Stimulated activated CD4-positive, alpha-beta T cell treated with anti-CD3 and anti-CD28 coated beads, Interleukin-2, amount 100 ng/mL, for 24 hours (primary cell): ENCODE measurements at regions not wholly inside any gene's neighbourhood (a gene's known extent, or its start where the extent isn't known, plus 50 kb on each side); places are given as distances from the start of the nearest gene placed in this dataset.

Experiments
- DNase-seq, 2 donors: peaks; one replicate each; pipeline ENCODE4 v3.0.0-alpha.2; 2020

DNA sequence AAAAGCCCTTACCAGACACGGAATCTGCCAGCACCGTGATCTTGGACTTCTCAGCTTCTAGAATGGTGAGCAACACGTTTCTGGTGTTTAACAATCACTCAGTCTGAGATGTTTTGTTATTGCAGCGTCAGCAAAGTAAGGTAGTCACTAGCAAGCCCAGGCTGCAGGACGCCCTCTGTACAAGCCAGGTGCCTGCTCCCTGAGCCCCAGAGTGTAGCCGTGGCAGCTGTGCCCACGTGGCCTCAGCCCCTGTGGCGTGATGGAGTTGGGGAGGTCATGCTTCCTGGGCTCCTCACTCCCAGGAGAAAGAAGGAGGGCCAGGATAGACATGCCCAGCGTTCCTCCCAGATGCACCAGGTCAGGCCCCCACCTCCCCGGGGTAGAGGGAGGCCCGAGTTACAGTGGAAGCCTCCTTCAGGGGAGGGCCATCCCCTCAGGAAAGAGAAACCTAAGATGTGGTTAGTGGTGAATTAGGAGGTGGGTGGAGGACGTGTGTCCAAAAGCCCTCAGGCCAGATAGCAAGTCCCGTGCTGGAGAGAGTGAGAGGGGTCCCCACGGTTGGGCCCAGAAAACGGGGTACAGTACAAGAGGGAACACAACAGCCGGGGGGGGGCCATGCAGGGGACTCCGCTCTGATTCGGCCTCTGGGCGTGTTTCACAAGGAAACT, 169.6 kb upstream of the SOX1 start:
- no peak for DNase-seq

GRCh38 chr13:111897846-111898215, 169.1 kb upstream of the SOX1 start:
- no peak for DNase-seq

DNA sequence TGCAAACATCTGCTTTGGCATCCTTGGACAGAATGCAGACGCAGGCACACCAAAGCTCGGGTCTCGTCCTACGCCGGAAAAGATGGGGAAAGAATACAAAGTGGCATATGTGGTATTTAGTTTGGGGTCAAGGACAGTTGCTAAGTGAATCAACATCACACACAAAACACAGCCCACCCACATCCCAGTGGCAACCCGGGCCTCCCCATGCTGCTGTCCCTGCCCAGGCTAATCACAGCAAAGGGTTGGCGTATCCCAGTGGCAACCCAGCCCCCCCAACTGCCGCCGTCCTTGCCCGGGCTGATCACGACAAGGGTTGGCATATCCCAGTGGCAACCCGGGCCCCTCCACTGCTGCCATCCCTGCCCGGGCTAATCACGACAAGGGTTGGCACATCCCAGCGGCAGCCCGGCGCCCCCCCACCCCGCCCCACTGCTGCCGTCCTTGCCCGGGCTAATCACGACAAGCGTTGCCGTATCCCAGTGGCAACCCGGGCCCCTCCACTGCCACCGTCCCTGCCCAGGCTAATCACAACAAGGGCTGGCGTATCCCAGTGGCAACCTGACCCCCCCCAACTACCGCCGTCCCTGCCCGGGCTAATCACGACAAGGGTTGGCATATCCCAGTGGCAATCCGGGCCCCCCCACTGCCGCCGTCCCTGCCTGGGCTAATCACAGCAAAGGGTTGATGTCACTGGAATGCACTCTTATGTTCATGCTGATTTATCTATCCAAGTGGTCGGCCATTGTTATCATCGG, 167.8 kb upstream of the SOX1 start:
- no peak for DNase-seq

DNA sequence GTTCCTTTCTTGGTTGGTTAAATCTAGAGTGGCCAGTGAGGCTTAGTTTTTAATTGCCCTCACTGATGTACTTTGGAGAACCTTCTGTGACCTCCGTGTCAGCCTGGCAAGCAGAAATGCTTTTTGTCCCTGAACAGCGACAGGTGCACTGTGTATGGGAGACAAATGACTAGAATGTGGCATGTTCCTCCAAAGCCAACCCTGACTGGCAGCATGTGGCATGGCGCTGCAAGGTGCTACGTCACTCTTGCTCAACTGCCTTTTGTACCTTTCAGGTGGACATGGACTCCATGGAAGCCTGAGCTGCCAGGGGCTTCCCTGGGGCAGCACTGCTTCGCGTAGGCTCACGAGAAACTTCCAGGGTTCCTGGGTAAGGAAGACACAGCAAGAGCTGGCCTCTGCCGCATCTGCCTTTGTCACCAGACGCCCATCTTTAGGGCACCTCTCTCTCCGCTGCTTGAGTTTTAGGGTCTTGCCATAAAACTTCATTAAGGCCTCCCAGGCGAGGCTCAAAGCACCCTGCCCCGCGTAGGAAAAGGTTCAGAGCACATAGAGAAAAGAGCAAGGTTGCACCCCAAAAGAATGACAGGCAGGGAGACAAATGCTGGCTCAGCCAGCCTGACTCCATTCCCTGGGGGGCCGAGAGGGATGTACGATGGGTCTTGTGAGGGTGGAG, 167.1 kb upstream of the SOX1 start:
- DNase-seq = no peak

GRCh38 chr13:111900390-111901131, 166.4 kb upstream of the SOX1 start:
- DNase-seq = no peak

DNA sequence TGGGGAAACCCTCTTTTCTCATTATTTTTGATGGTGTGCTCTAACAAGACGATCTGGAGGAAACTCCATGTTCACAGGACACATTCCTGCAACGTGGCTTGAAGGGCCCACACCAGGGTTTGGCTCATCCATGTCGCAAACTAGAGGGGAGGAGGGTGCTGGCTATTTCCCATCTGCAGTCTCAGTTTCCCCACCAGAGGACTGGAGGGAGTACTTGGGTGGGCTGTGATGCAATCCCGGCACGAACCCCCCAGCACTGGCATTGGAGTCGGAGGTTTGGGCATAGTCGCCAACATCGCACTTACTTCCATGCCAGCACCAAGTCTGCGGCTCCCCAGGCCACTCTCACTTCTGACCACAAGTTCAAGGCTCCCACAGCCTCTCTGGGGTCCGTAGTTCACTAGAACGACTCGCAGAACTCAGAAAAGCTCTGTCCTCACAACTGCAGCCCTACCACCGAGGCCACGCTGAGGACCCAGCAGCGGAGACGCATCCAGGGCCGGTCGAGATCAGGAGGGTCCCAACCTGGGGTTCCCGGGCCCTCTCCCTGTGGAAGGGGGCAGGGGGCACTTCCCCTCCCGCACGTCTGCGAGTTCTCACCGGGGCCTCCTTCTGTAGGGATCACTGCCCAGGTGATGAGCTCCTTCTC, 165.6 kb upstream of the SOX1 start:
- no peak for DNase-seq

GRCh38 chr13:111902726-111903125, 164.2 kb upstream of the SOX1 start:
- DNase-seq = no peak

DNA sequence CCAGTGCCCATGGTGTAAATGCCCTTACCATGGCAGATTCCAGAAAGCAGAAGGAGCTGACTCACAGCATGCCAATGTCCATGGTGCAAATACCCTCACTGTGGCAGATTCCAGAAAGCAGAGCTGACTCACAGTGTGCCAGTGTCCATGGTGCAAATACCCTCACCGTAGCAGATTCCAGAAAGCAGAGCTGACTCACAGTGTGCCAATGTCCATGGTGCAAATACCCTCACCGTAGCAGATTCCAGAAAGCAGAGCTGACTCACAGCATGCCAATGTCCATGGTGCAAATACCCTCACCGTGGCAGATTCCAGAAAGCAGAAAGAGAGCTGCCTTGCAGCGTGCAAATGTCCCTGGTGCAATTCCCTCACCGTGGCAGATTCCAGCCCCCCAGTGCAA, 163.8 kb upstream of the SOX1 start:
- no peak for DNase-seq

DNA sequence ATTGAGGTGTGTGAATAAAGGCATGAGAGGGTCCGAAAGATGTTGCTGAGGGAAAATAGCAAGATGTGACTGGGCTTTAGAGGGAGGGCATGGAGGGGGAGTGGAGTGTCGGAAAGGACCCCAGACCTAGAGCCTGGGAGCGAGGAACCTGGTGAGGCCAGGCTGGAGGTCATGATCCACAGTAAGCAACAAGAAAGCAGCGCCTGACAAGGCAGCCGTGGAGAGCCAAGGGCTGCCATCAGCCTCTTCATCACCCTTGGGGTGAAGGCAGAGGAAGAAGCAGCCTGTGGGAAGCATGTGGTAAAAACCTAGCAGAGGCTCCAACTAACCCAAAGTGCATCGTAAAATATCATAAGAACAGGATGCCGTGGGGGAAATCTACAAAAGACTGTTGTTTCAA, 162.8 kb upstream of the SOX1 start:
- peak in 1 of 2 donors; percentile 4 for DNase-seq

GRCh38 chr13:111904701-111905608, 162.0 kb upstream of the SOX1 start:
- DNase-seq = peak in 1 of 2 donors; percentile 5

- DNase-seq = no peak
Measured at GRCh38 chr13:111905609-111905945, 161.4 kb upstream of the SOX1 start.

DNA sequence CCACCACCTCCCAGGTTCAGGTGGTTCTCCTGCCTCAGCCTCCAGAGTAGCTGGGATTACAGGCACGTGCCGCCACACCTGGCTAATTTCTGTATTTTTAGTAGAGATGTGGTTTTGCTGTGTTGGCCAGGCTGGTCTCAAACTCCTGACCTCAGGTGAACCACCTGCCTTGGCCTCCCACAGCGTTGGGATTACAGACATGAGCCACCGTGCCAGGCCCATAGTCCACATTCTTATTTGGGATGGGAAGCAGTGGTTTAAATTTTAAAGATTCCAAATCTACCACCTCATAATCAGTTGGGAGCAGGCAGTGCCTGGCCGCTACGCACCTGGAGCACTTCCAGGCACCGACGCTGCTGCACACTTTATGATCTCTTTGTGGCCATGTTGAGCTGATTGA, 160.6 kb upstream of the SOX1 start:
- no peak for DNase-seq

GRCh38 chr13:111906816-111907215, 160.1 kb upstream of the SOX1 start:
- peak in 1 of 2 donors; percentile 5 for DNase-seq

DNA sequence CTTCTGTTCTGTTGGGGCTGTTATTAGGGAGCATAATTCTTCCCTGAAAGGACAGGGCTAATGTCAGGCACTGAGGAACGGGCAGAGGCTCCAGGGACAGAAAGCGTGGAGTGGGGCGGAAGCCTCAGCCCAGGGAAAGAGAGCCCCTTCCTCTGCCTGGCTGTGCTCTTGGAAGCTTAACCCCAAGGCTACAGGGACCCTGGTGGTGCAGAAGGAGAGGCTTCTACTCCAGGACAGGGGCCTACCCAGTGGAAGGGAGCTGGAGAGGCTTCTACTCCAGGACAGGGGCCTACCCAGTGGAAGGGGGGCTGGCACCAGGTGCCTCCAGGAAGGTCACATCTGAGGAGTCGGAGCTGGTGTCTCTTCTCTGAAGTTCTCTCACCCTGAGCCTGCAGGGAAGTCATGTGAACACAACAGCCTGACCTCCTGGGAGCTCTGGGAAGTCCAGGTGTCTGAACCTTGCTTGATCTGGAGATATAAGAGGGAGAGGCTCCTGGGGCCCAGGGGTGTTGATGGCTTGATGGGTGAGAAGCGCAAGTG, 159.5 kb upstream of the SOX1 start:
- DNase-seq = no peak

- DNase-seq = no peak
Measured at GRCh38 chr13:111908361-111908760, 158.6 kb upstream of the SOX1 start.

GRCh38 chr13:111908981-111909380, 158.0 kb upstream of the SOX1 start:
- DNase-seq = no peak

- no peak for DNase-seq
Measured at GRCh38 chr13:111909501-111909900, 157.4 kb upstream of the SOX1 start.

- no peak for DNase-seq
Measured at GRCh38 chr13:111909971-111910671, 156.8 kb upstream of the SOX1 start.

DNA sequence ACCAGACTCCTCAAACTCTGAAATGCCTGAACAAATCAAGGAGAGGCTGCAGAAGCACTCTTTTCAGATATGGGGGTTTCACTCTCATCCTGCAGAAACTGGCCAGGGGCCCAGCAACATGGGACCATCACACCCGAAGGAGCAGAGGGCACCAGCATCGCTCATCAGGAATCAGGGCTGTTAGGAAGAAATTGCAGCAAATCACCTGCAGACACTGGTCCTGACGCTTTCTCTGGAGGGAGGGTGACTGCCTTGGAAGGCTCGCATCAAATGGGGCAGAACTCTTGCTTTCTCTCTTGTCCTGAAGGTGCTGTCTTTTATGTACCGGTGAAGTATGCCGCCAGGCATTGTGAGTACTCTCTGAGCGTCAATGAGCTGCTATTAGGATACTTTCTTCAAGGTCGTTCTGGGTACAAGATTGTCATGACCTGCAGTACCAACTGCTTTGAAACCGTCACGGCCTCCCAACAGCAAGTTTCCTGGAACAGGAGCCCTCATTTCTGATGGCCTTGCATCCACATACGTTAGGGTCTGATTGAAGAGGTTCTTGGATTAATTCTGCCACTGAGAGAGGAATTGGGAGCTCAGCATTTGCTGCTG, 155.7 kb upstream of the SOX1 start:
- DNase-seq = no peak

- DNase-seq = no peak
Measured at GRCh38 chr13:111911754-111912452, 155.0 kb upstream of the SOX1 start.
